IPS-20b (cell line): ENCODE measurements at regions not wholly inside any gene's neighbourhood (a gene's known extent, or its start where the extent isn't known, plus 50 kb on each side); places are given as distances from the start of the nearest gene placed in this dataset.

Source experiments
- H3K27ac ChIP-seq: one replicate; pipeline ENCODE4 v1.5.1; 2013; ENCODE audit warnings: low read length
- H3K27me3 ChIP-seq: 2 replicates; pipeline ENCODE4 v1.6.1; 2013; ENCODE audit warnings: mild to moderate bottlenecking, low read length, inconsistent platforms; ENCODE audit not compliant: insufficient read depth
- H3K36me3 ChIP-seq: 2 replicates; pipeline ENCODE4 v1.6.1; 2013; ENCODE audit warnings: low read depth, mild to moderate bottlenecking, inconsistent platforms, low read length, moderate library complexity; ENCODE audit not compliant: insufficient read depth
- H3K4me1 ChIP-seq: 2 replicates; pipeline ENCODE4 v1.6.1; 2013; ENCODE audit warnings: mild to moderate bottlenecking, control low read depth, inconsistent platforms, low read length, moderate library complexity; ENCODE audit not compliant: insufficient read depth
- H3K4me3 ChIP-seq: 2 replicates; pipeline ENCODE4 v1.5.1; 2013; ENCODE audit warnings: mild to moderate bottlenecking, low read length, inconsistent platforms
- H3K9ac ChIP-seq: 2 replicates; pipeline ENCODE4 v1.6.1; 2013; ENCODE audit warnings: low read depth, mild to moderate bottlenecking, inconsistent platforms, low read length, moderate library complexity
- H3K9me3 ChIP-seq: 2 replicates; pipeline ENCODE4 v1.6.1; 2013; ENCODE audit warnings: mild to moderate bottlenecking, low read depth, low read length, inconsistent platforms; ENCODE audit not compliant: insufficient read depth

DNA sequence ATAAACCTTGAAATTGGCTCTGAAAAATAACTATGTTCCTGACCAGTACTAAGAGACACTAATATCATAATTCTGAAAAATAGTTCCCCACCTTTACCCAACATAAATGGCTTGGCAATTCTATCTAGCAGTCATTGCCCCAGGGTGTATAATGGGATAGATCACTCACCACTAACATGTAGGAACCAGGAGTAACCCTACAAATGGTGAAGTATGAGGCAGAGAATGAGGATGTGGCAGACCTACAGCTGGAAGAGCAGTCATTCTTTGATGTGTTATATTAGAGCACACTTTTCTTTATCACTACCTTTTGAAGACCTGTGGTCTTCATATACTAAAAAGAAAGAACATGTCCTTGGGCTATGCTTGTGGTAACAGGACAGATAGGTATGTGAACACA, 136.5 kb upstream of the SYNDIG1 start:
- H3K36me3 ChIP-seq, result no peaks in the 10 kb centered on the region
- H3K9ac ChIP-seq, result no peak overlapping the region
- H3K4me1 ChIP-seq, result no peaks in the 10 kb centered on the region
- H3K4me3 ChIP-seq, result no peak overlapping the region
- no peaks in the 10 kb centered on the region for H3K27me3 ChIP-seq
- H3K27ac ChIP-seq, result no peak overlapping the region
- H3K9me3 ChIP-seq, result no peaks in the 10 kb centered on the region

DNA sequence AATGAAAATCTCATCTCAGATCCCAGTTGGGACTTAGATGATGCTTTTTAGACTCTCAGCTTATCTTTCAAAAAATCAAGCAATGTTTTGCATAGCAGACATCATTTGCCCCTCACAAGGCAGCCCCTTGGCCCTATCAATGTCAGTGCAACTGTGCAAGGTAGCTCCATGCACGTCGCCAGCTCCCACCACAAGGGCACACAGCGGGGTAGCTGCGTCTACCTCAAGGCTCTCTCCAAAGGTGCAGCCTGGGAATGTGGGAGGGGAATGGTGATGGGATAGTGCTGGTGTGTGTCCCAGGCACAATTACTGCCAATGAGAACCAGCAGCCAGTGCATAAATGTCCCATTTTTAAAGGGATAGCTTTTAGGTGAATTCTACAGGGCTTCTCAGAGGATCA, 137.5 kb upstream of the SYNDIG1 start:
- H3K9me3 ChIP-seq, result no peaks in the 10 kb centered on the region
- no peak overlapping the region for H3K27ac ChIP-seq
- no peak overlapping the region for H3K9ac ChIP-seq
- H3K4me1 ChIP-seq, result no peaks in the 10 kb centered on the region
- no peaks in the 10 kb centered on the region for H3K27me3 ChIP-seq
- H3K4me3 ChIP-seq, result no peak overlapping the region
- H3K36me3 ChIP-seq, result no peaks in the 10 kb centered on the region

DNA sequence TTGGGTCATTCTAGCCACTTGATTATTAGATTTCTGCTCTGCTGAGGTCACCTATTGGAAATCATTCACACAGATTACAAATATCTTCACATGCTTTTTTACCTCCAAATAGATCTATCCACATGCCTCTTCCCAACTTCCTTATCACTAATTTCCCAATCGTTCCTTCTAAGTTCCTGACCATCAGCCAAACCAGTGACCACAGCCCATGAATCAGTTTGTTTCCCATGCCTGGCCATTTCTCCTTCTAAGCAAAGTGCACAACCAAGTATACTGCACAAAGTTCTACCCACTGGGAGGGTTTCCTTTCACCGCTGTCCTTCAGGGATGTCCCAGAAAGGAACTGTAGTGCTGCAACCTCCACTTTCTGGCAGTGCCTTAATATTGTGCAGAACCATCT, 140.5 kb upstream of the SYNDIG1 start:
- Histone ChIP-seq H3K4me3 (no peak overlapping the region), H3K27me3 (no peaks in the 10 kb centered on the region), H3K9me3 (no peaks in the 10 kb centered on the region)

DNA sequence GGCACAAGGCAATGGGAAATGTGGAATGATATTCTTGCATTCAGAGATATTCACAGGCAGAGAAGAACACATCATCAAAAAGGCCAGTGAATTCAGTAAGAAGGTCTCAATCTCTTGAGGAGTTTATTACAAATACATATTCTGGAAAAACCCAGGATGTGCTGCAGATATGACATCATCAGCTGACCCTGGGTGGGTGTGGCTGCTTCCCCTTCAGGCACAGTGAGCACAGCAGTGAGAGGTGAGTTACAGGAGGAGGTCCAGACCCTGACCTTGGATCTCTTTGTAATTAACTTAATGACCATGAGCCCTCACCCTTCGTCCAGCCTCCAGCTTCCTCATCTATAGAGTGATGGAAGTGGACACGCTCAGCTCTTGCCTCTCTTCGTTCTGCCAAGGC, 147.5 kb upstream of the SYNDIG1 start:
- Histone ChIP-seq H3K27ac (no peak overlapping the region), H3K4me1 (no peaks in the 10 kb centered on the region), H3K9ac (no peak overlapping the region), H3K27me3 (no peaks in the 10 kb centered on the region), H3K9me3 (no peaks in the 10 kb centered on the region), H3K36me3 (no peaks in the 10 kb centered on the region), H3K4me3 (no peak overlapping the region)

More for the DNA sequence above, 140.5 kb upstream of the SYNDIG1 start:
- Histone ChIP-seq H3K27ac (no peak overlapping the region), H3K9ac (no peak overlapping the region), H3K36me3 (no peaks in the 10 kb centered on the region), H3K4me1 (no peaks in the 10 kb centered on the region)

GRCh38 chr20:24318569-24319352, 150.7 kb upstream of the SYNDIG1 start:
- H3K9ac ChIP-seq, result no peak overlapping the region
- no peaks in the 10 kb centered on the region for H3K4me1 ChIP-seq
- H3K9me3 ChIP-seq, result no peaks in the 10 kb centered on the region
- H3K27me3 ChIP-seq, result no peaks in the 10 kb centered on the region
- H3K4me3 ChIP-seq, result no peak overlapping the region
- H3K27ac ChIP-seq, result no peak overlapping the region
- H3K36me3 ChIP-seq, result no peaks in the 10 kb centered on the region

GRCh38 chr20:24317224-24317623, 152.2 kb upstream of the SYNDIG1 start:
- H3K4me3 ChIP-seq, result no peak overlapping the region
- H3K9me3 ChIP-seq, result no peaks in the 10 kb centered on the region
- H3K9ac ChIP-seq, result no peak overlapping the region
- no peaks in the 10 kb centered on the region for H3K36me3 ChIP-seq
- no peaks in the 10 kb centered on the region for H3K4me1 ChIP-seq
- no peaks in the 10 kb centered on the region for H3K27me3 ChIP-seq
- H3K27ac ChIP-seq, result no peak overlapping the region

DNA sequence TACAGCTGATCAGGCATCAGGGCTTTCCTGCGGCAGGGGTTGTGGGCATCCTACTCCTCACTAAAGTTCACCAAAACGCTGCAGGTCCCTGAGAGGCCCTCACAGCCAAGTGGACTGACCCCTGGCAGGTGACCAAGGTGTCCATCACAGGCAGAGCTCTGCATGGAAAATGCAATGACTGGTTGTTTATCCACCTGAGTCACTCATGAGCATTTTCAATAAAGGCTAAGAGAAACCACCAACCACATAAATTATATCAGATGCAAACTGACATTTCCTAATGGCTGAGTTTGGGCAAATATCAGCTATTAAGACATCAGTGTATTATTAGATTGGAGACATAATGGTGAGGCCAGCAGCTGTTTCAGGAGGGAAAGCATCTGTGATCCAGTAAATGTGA, 152.7 kb upstream of the SYNDIG1 start:
- Histone ChIP-seq H3K9me3 (no peaks in the 10 kb centered on the region), H3K27ac (no peak overlapping the region), H3K36me3 (no peaks in the 10 kb centered on the region), H3K4me1 (no peaks in the 10 kb centered on the region), H3K27me3 (no peaks in the 10 kb centered on the region), H3K4me3 (no peak overlapping the region), H3K9ac (no peak overlapping the region)

DNA sequence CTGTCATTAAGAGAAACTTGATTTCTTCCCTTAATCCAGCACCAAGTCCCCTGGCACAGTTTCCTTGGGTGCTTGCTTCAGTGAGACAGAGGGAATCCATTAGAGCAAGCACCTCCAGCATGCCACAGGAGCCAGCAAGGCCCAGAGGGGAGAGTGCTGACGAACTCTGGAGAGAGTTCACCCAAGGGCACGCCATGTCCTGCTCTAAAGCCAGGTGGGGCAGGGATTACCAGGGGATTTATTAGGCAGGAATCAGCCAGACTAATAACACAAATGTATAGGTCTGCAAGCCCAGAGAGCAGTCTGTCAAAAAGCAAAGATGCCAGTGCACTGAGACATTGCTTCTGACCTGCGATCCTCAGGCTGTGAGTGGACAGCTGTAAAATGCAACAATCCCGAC, 155.4 kb upstream of the SYNDIG1 start:
- H3K4me3 ChIP-seq, result no peak overlapping the region

GRCh38 chr20:24309596-24309995, 159.8 kb upstream of the SYNDIG1 start:
- Histone ChIP-seq H3K36me3 (no peaks in the 10 kb centered on the region), H3K4me3 (no peak overlapping the region), H3K9ac (no peak overlapping the region), H3K27me3 (no peaks in the 10 kb centered on the region; the same call in 1 of the 2 replicates), H3K9me3 (no peaks in the 10 kb centered on the region), H3K4me1 (no peaks in the 10 kb centered on the region), H3K27ac (no peak overlapping the region)

More for the DNA sequence above, 155.4 kb upstream of the SYNDIG1 start:
- Histone ChIP-seq H3K9me3 (no peaks in the 10 kb centered on the region), H3K27ac (no peak overlapping the region), H3K36me3 (no peaks in the 10 kb centered on the region), H3K4me1 (no peaks in the 10 kb centered on the region), H3K9ac (no peak overlapping the region), H3K27me3 (no peaks in the 10 kb centered on the region; the same call in 1 of the 2 replicates)

DNA sequence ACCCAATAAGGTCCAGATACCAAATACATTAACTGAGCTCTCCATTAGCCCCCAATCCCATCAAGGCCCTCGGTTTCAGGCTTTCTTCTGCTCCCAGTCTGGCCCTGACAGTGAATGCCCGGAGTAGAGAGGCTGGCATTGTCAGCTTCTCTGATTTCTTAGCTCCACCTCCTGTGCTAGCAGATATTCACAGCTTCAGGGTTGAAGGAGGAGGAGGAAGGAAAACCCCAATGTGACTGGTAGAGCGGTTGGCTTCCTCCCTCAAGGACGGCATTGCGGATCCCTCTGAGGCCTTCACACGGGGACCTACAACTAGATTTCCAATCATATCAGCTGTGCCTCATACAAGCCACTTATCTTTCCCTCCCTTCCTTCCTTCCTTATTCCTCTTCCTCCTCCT, 164.1 kb upstream of the SYNDIG1 start:
- no peaks in the 10 kb centered on the region for H3K36me3 ChIP-seq
- no peak overlapping the region for H3K9ac ChIP-seq
- no peak overlapping the region for H3K4me3 ChIP-seq
- H3K4me1 ChIP-seq, result no peaks in the 10 kb centered on the region
- H3K27ac ChIP-seq, result no peak overlapping the region
- H3K27me3 ChIP-seq, result no peaks in the 10 kb centered on the region; the same call in 1 of the 2 replicates
- no peaks in the 10 kb centered on the region for H3K9me3 ChIP-seq

DNA sequence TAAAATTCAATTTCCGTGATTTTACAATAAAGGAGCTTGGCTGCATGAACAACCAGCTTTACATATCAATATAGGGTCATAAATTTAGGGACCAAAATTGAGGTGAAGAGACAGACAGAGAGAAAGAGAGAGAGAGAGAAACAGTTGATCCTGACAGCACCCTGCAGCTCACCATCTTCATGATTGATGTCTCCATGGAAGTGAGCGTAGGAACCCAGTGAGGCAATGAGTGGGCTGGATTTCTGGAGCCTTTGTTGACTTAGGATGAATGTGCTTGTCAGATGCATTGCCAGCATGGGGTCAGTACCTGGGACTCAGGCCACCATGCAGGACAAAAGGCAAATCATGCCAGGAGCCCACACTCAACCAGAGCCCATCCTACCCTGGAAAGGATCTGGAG, 165.1 kb upstream of the SYNDIG1 start:
- no peaks in the 10 kb centered on the region for H3K36me3 ChIP-seq
- no peaks in the 10 kb centered on the region for H3K4me1 ChIP-seq
- H3K4me3 ChIP-seq, result no peak overlapping the region
- no peaks in the 10 kb centered on the region for H3K9me3 ChIP-seq
- H3K27me3 ChIP-seq, result no peaks in the 10 kb centered on the region
- H3K27ac ChIP-seq, result no peak overlapping the region
- no peak overlapping the region for H3K9ac ChIP-seq

DNA sequence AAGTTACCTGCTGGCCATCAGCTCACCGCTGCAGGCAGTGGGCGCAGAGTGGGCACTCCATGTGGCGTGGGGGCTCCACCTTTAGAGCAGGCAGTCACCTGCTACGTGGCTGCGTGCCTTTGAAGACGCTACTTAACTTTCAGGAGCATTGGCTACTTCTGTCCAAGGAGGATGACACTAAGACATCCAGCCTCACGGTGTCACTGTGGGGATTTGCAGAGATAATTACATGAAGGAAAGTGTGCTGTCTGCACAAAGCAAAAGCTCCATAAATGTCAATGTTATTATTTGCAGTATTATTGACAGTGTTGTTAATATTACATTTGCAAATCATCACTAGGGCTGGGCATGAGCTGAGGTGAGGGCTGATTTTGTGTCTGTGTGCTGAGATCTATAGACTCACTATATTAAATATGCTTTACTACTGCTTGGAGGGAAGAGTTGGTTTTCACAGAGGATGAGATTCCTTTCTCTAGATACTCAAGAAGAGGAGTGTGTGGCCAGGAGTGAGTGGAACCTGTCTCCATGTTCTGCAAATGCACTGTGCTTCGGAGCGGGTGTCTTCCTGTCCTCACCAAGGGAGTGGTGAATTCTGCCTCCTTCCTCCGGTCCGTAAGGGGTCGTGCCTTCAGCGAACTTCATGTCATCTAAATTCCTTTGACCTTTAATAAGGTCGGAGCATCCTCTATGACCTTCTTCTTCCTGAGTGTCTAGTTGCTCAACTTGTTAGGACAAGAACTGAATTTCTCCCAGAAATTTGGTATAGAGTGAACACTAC, 165.8 kb upstream of the SYNDIG1 start:
- no peak overlapping the region for H3K4me3 ChIP-seq
- no peaks in the 10 kb centered on the region for H3K36me3 ChIP-seq
- H3K27ac ChIP-seq, result no peak overlapping the region
- H3K9me3 ChIP-seq, result no peaks in the 10 kb centered on the region
- H3K27me3 ChIP-seq, result no peaks in the 10 kb centered on the region
- H3K9ac ChIP-seq, result no peak overlapping the region
- H3K4me1 ChIP-seq, result no peaks in the 10 kb centered on the region
